Spleen (tissue), 11 donors: ENCODE measurements at regions not wholly inside any gene's neighbourhood (a gene's known extent, or its start where the extent isn't known, plus 50 kb on each side); places are given as distances from the start of the nearest gene placed in this dataset.

Experiments used
- DNase-seq: peaks from one replicate; pipeline ENCODE4 v3.0.0-alpha.2; 2020
- H3K27ac ChIP-seq, 8 donors: fragments of 200-600 bp; sonication (generic) in 7 of 8; 1 replicate in 4 of 8; 2 replicates in 4 of 8; pipeline versions ENCODE4 v1.5.0 to v1.8.0; 2016 to 2021; ENCODE audit warnings: inconsistent platforms in 4 of 8, mild to moderate bottlenecking in 4 of 8, moderate library complexity in 1 of 8
- H3K27me3 ChIP-seq, 7 donors: fragments of 200-600 bp; sonication (generic) in 6 of 7; replicated peaks in 1 of 7; 1 replicate in 4 of 7; 2 replicates in 3 of 7; pipeline versions ENCODE4 v1.5.0 to v1.8.0; 2016 to 2021; ENCODE audit warnings: inconsistent platforms in 3 of 7, mild to moderate bottlenecking in 1 of 7
- H3K36me3 ChIP-seq, 6 donors: fragments of 200-600 bp; sonication (generic) in 5 of 6; 1 replicate in 4 of 6; 2 replicates in 2 of 6; pipeline versions ENCODE4 v1.5.0 to v1.8.0; 2016 to 2021; ENCODE audit warnings: inconsistent platforms in 2 of 6
- H3K4me1 ChIP-seq, 6 donors: fragments of 200-600 bp; sonication (generic) in 5 of 6; 1 replicate in 3 of 6; 2 replicates in 3 of 6; pipeline versions ENCODE4 v1.5.0 to v1.8.0; 2016 to 2021; ENCODE audit warnings: inconsistent platforms in 3 of 6
- H3K4me3 ChIP-seq, 8 donors: fragments of 200-600 bp; sonication (generic) in 7 of 8; 1 replicate in 4 of 8; 2 replicates in 4 of 8; pipeline versions ENCODE4 v1.5.0 to v1.8.0; 2016 to 2021; ENCODE audit warnings: inconsistent platforms in 4 of 8, mild to moderate bottlenecking in 4 of 8, moderate library complexity in 2 of 8
- H3K9me3 ChIP-seq, 8 donors: fragments of 200-600 bp; sonication (generic) in 7 of 8; 1 replicate in 4 of 8; 2 replicates in 4 of 8; pipeline versions ENCODE4 v1.5.0 to v1.8.0; 2016 to 2021; ENCODE audit warnings: inconsistent platforms in 4 of 8
- CTCF ChIP-seq, 11 experiments: fragments of 200-600 bp in 7 of 11; fragments of 450-650 bp in 4 of 11; sonication (generic) in 4 of 11; IDR thresholded peaks in 8 of 11; conservative IDR thresholded peaks in 3 of 11; 1 replicate in 7 of 11; 2 replicates in 4 of 11; pipeline versions ENCODE4 v1.4.0 to v1.8.0; 2016 to 2021; ENCODE audit warnings: antibody characterized with exemption in 11 of 11, inconsistent platforms in 4 of 11, mild to moderate bottlenecking in 1 of 11
- POLR2A ChIP-seq, 3 donors: fragments of 450-650 bp; IDR thresholded peaks; one replicate each; pipeline ENCODE4 v1.5.1; 2017; ENCODE audit warnings: antibody characterized with exemption in 3 of 3, mild to moderate bottlenecking in 1 of 3
- POLR2AphosphoS5 ChIP-seq, 3 donors: sonication (generic); formaldehyde crosslinking; IDR thresholded peaks; one replicate each; pipeline ENCODE4 v1.5.1; 2017; ENCODE audit warnings: antibody characterized with exemption in 3 of 3
- WGBS, 5 donors: extraction: QIAGEN DNeasy Blood & Tissue Kit in 3 of 5; methylation state at CpG; one replicate each; pipeline versions ENCODE4 v1.1.5 to v1.1.7; 2013 to 2018; 5-methylcytosine and 5-hydroxymethylcytosine counted together
- intact Hi-C: fragments of 100-400 bp; cut with DNase I; formaldehyde crosslinking; loops from one replicate; pipeline ENCODE4 v1.15.0; 2023; ENCODE audit warnings: low total_unique reads
- donor health status: healthy with polysubstance abuse.
- donor health status: DM: no; HTN: no; CAD: no; lungs with moderate emphysema.
- donor health status: DM: no; HTN: no; CAD: no.
- donor health status: Bipolar disorder and iron deficiency.
- donor health status: healthy.
- donor health status: DM: no; HTN: no; CAD: no.
- donor health status: DM: yes; HTN: yes; CAD: no.

DNA sequence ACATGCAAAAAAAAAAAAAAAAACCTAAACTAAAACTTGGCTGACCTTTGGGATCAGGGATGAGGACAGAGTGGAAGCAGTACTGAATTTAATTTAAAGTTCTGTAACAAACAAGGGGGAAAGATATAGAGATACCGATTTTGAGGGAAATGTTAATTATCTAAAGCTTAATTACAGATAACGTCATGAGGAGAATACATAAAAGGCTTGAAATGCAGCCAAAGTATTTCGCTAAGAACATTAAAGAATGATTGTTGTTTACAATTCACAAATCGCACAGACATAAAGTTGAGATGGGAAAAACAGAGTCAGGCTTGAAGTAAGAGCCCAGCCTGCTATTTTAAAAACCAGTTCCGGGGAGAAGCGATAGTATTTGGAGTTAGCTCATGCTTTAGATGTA, 208.0 kb upstream of the SASH1 start:
- H3K36me3 ChIP-seq, result no peaks in the 10 kb centered on the region
- no peak for DNase-seq
- H3K9me3 ChIP-seq, result peaks cover 0 to 10% (median 5%) of the 10 kb centered on the region in 8 donors
- peaks cover 0 to 6% (median 0%) of the 10 kb centered on the region in 7 donors for H3K27me3 ChIP-seq
- intact Hi-C loops, result no loop called here
- no peak overlapping the region for H3K4me3 ChIP-seq
- no peak overlapping the region for H3K27ac ChIP-seq
- TF ChIP-seq POLR2AphosphoS5 (IDR thresholded peaks at IDR 0.05) (no peak), POLR2A (IDR thresholded peaks at IDR 0.05) (no peak)
- WGBS, 5 donors, result 75 to 83% (median 80%) methylated on average over 6 of the region's 6 CpGs
- H3K4me1 ChIP-seq, result no peaks in the 10 kb centered on the region

GRCh38 chr6:148136586-148136985, 206.1 kb upstream of the SASH1 start:
- no peaks in the 10 kb centered on the region for H3K4me1 ChIP-seq
- intact Hi-C loops, result no loop called here
- H3K9me3 ChIP-seq, result peaks cover 0 to 10% (median 5%) of the 10 kb centered on the region in 8 donors
- DNase-seq, result no peak
- TF ChIP-seq POLR2A (IDR thresholded peaks at IDR 0.05) (no peak), POLR2AphosphoS5 (IDR thresholded peaks at IDR 0.05) (no peak), CTCF (IDR thresholded peaks at IDR 0.05 in 8 of 11, conservative IDR thresholded peaks at IDR 0.05 in 3 of 11) (no peak)
- peaks cover 0 to 6% (median 0%) of the 10 kb centered on the region in 7 donors for H3K27me3 ChIP-seq
- 83 to 93% (median 86%) methylated on average over 4 of the region's 4 CpGs for WGBS, 5 donors
- no peak overlapping the region for H3K4me3 ChIP-seq
- no peak overlapping the region for H3K27ac ChIP-seq
- H3K36me3 ChIP-seq, result no peaks in the 10 kb centered on the region

DNA sequence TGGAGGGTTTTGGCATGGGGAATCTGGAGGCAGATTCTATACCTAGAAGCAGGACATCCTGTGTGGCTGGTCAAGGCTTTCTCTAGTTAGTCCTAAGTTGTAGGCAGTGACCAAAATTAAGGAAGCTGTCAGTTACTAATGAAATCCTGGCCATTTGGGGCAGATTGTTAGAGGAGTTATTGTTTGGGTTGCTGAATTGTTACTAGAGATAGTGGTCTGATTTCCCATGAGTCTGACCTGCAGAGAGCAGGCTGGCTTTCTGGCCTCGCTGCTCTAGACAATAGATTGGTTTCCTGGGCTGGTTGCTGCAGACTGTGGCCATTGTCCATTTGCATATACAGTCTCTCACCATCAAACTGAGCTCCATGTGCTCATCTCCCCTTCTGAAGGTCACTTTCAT, 205.0 kb upstream of the SASH1 start:
- 73 to 93% (median 83%) methylated on average over 1 of the region's 1 CpG for WGBS, 5 donors
- no peak overlapping the region for H3K4me3 ChIP-seq
- H3K27me3 ChIP-seq, result peaks cover 0 to 6% (median 0%) of the 10 kb centered on the region in 7 donors
- no peaks in the 10 kb centered on the region for H3K36me3 ChIP-seq
- TF ChIP-seq POLR2AphosphoS5 (IDR thresholded peaks at IDR 0.05), result no peak
- TF ChIP-seq CTCF (IDR thresholded peaks at IDR 0.05 in 8 of 11, conservative IDR thresholded peaks at IDR 0.05 in 3 of 11), result no peak
- TF ChIP-seq POLR2A (IDR thresholded peaks at IDR 0.05), result no peak
- no peak overlapping the region for H3K27ac ChIP-seq
- intact Hi-C loops, result no loop called here
- H3K4me1 ChIP-seq, result no peaks in the 10 kb centered on the region
- peaks cover 0 to 10% (median 5%) of the 10 kb centered on the region in 8 donors for H3K9me3 ChIP-seq
- no peak for DNase-seq

- Histone ChIP-seq H3K9me3 (peaks cover 0 to 10% (median 5%) of the 10 kb centered on the region in 8 donors), H3K4me3 (no peak overlapping the region), H3K27me3 (peaks cover 0 to 9% (median 0%) of the 10 kb centered on the region in 7 donors), H3K4me1 (no peaks in the 10 kb centered on the region), H3K36me3 (no peaks in the 10 kb centered on the region), H3K27ac (no peak overlapping the region)
- WGBS, 5 donors, result 4 to 22% (median 8%) methylated on average over 1 of the region's 1 CpG
- intact Hi-C loops, result no loop called here
- TF ChIP-seq CTCF (IDR thresholded peaks at IDR 0.05 in 8 of 11, conservative IDR thresholded peaks at IDR 0.05 in 3 of 11) (no peak), POLR2AphosphoS5 (IDR thresholded peaks at IDR 0.05) (no peak), POLR2A (IDR thresholded peaks at IDR 0.05) (no peak)
- no peak for DNase-seq
Measured at GRCh38 chr6:148138573-148138972, 204.1 kb upstream of the SASH1 start.
